RWPE2 (cell line): ENCODE measurements at regions not wholly inside any gene's neighbourhood (a gene's known extent, or its start where the extent isn't known, plus 50 kb on each side); places are given as distances from the start of the nearest gene placed in this dataset.

Source experiments
- ATAC-seq: fragments of 200-7000 bp; cut with Tn5 transposase; 3 replicates; pipeline ENCODE4 v1.9.1; 2021; ENCODE audit warnings: low read depth
- DNase-seq: peaks from one replicate; pipeline ENCODE4 v3.0.0-alpha.2; 2020; ENCODE audit warnings: low spot score
- H3K27ac ChIP-seq: fragments of 450-650 bp; 2 replicates; pipeline ENCODE4 v1.5.1; 2017; ENCODE audit warnings: mild to moderate bottlenecking; ENCODE audit not compliant: poor library complexity, severe bottlenecking
- H3K27me3 ChIP-seq: fragments of 250-450 bp; sonication (Bioruptor Pico); 2 replicates; pipeline ENCODE4 v1.5.1; 2021; ENCODE audit warnings: mild to moderate bottlenecking, moderate library complexity; ENCODE audit not compliant: insufficient read depth, poor library complexity, severe bottlenecking
- H3K36me3 ChIP-seq: fragments of 250-450 bp; sonication (Bioruptor Pico); 2 replicates; pipeline ENCODE4 v1.5.1; 2020; ENCODE audit warnings: low read depth, mild to moderate bottlenecking, moderate library complexity
- H3K4me1 ChIP-seq: fragments of 250-450 bp; sonication (Bioruptor Pico); 2 replicates; pipeline ENCODE4 v1.5.1; 2021; ENCODE audit warnings: mild to moderate bottlenecking, moderate library complexity; ENCODE audit not compliant: insufficient read depth, poor library complexity, severe bottlenecking
- H3K4me3 ChIP-seq: fragments of 250-450 bp; sonication (Bioruptor Pico); 2 replicates; pipeline ENCODE4 v1.5.1; 2021; ENCODE audit warnings: mild to moderate bottlenecking, moderate library complexity; ENCODE audit not compliant: severe bottlenecking
- H3K9me3 ChIP-seq: fragments of 250-450 bp; sonication (Bioruptor Pico); 2 replicates; pipeline ENCODE4 v1.5.1; 2021; ENCODE audit warnings: mild to moderate bottlenecking, moderate library complexity; ENCODE audit not compliant: severe bottlenecking
- CTCF ChIP-seq: fragments of 450-650 bp; IDR thresholded peaks from one replicate; pipeline ENCODE4 v1.5.1; 2017; ENCODE audit warnings: mild to moderate bottlenecking, moderate library complexity; ENCODE audit not compliant: poor library complexity, severe bottlenecking

- DNase-seq: no peak
- H3K9me3 ChIP-seq: no peaks in the 10 kb centered on the region
- ATAC-seq: no peak
Observed at GRCh38 chr21:14693997-14694396, 147.9 kb upstream of the SAMSN1 start.

GRCh38 chr21:14691914-14692313 lies 145.8 kb upstream of the SAMSN1 start:
- H3K4me3 ChIP-seq: no peak overlapping the region
- no peak for TF ChIP-seq CTCF
- H3K27me3 ChIP-seq: no peaks in the 10 kb centered on the region
- DNase-seq (no peak), ATAC-seq (no peak)
- H3K4me1 ChIP-seq: peaks cover 4% of the 10 kb centered on the region
- no peaks in the 10 kb centered on the region for H3K36me3 ChIP-seq
- no peaks in the 10 kb centered on the region for H3K9me3 ChIP-seq
- no peak overlapping the region for H3K27ac ChIP-seq

More at GRCh38 chr21:14693997-14694396, 147.9 kb upstream of the SAMSN1 start:
- Histone ChIP-seq H3K27ac (no peak overlapping the region), H3K4me1 (peaks cover 4% of the 10 kb centered on the region), H3K4me3 (no peak overlapping the region), H3K27me3 (no peaks in the 10 kb centered on the region), H3K36me3 (no peaks in the 10 kb centered on the region)
- no peak for TF ChIP-seq CTCF

- peaks cover 4% of the 10 kb centered on the region for H3K4me1 ChIP-seq
- DNase-seq: no peak
Observed at GRCh38 chr21:14690886-14691285, 144.8 kb upstream of the SAMSN1 start.

GRCh38 chr21:14688936-14689335 lies 142.8 kb upstream of the SAMSN1 start:
- ATAC-seq: no peak
- Histone ChIP-seq H3K27me3 (no peaks in the 10 kb centered on the region), H3K27ac (no peak overlapping the region), H3K4me3 (no peak overlapping the region), H3K36me3 (no peaks in the 10 kb centered on the region), H3K9me3 (no peaks in the 10 kb centered on the region), H3K4me1 (peaks cover 4% of the 10 kb centered on the region)
- TF ChIP-seq CTCF: no peak
- no peak for DNase-seq

More at GRCh38 chr21:14690886-14691285, 144.8 kb upstream of the SAMSN1 start:
- Histone ChIP-seq H3K4me3 (no peak overlapping the region), H3K27ac (no peak overlapping the region), H3K27me3 (no peaks in the 10 kb centered on the region), H3K9me3 (no peaks in the 10 kb centered on the region), H3K36me3 (no peaks in the 10 kb centered on the region)
- ATAC-seq: peak; percentile 58; the same call in 1 of the 3 replicates
- no peak for TF ChIP-seq CTCF

- no peak for ATAC-seq
- H3K4me1 ChIP-seq: peaks cover 4% of the 10 kb centered on the region
- H3K27ac ChIP-seq: no peak overlapping the region
Observed at GRCh38 chr21:14688412-14688811, 142.3 kb upstream of the SAMSN1 start.

More at GRCh38 chr21:14688412-14688811, 142.3 kb upstream of the SAMSN1 start:
- H3K27me3 ChIP-seq: no peaks in the 10 kb centered on the region
- H3K9me3 ChIP-seq: no peaks in the 10 kb centered on the region
- no peaks in the 10 kb centered on the region for H3K36me3 ChIP-seq
- no peak overlapping the region for H3K4me3 ChIP-seq
- no peak for TF ChIP-seq CTCF
- DNase-seq: no peak
